ENCODE measurements at regions not wholly inside any gene's neighbourhood (a gene's known extent, or its start where the extent isn't known, plus 50 kb on each side); places are given as distances from the start of the nearest gene placed in this dataset.

DNA sequence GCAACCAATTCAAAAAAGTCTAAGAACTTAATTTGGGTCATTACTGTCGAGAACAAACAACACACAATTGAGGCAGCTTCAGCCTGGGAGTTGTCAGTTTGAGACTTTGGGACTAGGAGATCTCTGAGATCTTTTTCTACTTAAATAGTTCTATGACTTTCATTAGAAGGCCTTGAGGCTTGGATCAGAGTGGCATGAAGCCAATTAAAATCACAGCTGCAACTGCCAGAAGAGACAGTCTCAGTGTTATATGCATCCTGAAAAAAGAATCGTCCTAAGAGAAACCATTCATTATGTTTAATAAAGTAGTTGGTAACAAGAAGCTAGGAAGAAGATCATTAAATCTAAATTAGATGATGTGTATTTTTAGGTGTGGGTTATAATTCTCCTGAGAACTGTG is 170.8 kb upstream of the RASSF8 start:
- no peaks in the 10 kb centered on the region for H3K9me3 Mint-ChIP-seq
- H3K4me1 Mint-ChIP-seq: peaks cover 17% of the 10 kb centered on the region
- no peak overlapping the region for H3K27ac Mint-ChIP-seq
- no peak overlapping the region for H3K4me3 Mint-ChIP-seq
- DNase-seq: no peak
- H3K36me3 Mint-ChIP-seq (ENCODE audit: low read depth): no peaks in the 10 kb centered on the region
- TF ChIP-seq, protein P1, sequence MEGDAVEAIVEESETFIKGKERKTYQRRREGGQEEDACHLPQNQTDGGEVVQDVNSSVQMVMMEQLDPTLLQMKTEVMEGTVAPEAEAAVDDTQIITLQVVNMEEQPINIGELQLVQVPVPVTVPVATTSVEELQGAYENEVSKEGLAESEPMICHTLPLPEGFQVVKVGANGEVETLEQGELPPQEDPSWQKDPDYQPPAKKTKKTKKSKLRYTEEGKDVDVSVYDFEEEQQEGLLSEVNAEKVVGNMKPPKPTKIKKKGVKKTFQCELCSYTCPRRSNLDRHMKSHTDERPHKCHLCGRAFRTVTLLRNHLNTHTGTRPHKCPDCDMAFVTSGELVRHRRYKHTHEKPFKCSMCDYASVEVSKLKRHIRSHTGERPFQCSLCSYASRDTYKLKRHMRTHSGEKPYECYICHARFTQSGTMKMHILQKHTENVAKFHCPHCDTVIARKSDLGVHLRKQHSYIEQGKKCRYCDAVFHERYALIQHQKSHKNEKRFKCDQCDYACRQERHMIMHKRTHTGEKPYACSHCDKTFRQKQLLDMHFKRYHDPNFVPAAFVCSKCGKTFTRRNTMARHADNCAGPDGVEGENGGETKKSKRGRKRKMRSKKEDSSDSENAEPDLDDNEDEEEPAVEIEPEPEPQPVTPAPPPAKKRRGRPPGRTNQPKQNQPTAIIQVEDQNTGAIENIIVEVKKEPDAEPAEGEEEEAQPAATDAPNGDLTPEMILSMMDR (IDR thresholded peaks at IDR 0.05): no peak
- no peaks in the 10 kb centered on the region for H3K27me3 Mint-ChIP-seq (ENCODE audit: low read depth, poor library complexity)

DNA sequence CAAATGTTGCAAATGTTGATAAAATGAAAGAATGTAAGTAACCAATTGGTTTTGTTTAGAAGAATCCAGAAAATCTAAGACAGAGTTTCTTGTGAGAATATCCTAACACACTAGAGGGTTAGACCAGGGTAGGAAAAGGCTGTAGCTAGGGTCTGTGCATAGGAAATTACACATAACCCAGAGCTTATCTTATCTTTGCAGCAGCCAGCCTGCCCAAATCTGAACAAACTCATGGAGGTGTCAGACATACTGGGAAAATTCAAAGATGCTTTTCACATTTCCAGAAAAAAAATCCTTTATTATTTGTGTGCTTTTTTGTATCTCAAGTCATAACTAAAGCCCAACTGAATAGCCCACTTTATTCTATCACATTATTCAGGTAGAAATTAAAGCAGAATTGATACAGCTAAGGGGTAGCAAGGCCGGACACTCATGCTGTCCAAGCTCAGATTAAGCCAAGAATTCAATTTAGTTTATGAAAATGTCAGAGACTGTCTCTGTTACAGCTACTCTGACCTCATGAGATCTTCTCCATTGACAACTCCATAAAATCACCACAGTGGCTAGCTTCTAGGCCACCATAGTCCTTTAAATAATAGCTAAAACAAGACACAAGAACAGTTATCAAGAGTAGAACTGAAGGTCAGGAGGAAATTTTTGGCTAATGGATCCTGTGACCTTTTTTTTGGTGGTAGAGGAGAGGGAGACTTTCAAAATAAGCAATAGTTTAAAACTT is 169.6 kb upstream of the RASSF8 start:
- no peak overlapping the region for H3K4me3 Mint-ChIP-seq
- H3K27ac Mint-ChIP-seq: no peak overlapping the region
- no peaks in the 10 kb centered on the region for H3K9me3 Mint-ChIP-seq
- no peak for DNase-seq
- H3K4me1 Mint-ChIP-seq: peaks cover 13% of the 10 kb centered on the region
- H3K36me3 Mint-ChIP-seq (ENCODE audit: low read depth): no peaks in the 10 kb centered on the region
- TF ChIP-seq, protein P1 (IDR thresholded peaks at IDR 0.05): no peak
- H3K27me3 Mint-ChIP-seq (ENCODE audit: low read depth, poor library complexity): no peaks in the 10 kb centered on the region

DNA sequence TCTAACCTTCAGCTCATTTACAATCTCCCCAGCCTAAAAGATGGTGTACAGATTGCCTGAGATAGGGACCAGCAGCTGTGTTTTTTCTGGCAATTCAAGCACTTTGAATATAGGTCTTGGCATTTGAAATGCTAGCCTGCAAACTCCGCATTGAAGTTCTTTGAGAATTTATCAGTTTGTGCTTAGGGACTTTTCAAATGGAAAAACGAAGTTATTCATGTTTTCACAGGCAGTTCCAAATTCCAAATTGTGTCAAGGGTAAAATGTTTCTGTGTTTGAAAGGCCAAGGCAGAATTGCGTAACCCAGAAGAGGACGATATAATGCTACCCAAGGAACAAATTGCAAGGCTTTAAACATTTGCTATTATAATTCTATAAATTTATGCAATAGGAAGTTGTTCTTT is 168.9 kb upstream of the RASSF8 start:
- DNase-seq: no peak
- TF ChIP-seq, protein P1 (IDR thresholded peaks at IDR 0.05): no peak
- Mint-ChIP-seq H3K9me3 (no peaks in the 10 kb centered on the region), H3K27me3 (ENCODE audit: low read depth, poor library complexity) (no peaks in the 10 kb centered on the region), H3K27ac (no peak overlapping the region), H3K4me3 (no peak overlapping the region), H3K36me3 (ENCODE audit: low read depth) (no peaks in the 10 kb centered on the region), H3K4me1 (peaks cover 7% of the 10 kb centered on the region)

DNA sequence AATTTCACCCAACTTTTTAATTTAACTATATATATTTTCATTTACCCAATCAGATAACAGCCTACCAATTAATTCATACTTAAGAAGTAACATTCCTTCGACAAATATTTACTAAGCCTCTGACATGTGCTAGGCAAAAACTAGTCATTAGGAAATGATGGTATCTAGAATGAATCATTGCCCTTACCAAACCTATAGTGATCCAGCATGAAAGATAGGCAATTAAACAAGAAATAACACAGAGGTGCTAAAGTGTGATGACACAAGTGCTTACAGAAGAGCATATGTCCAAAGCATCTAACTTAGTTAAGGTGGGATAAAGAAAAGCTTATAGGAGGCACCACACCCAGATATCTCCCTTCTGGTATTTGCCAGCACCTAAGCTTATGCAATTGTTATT is 166.5 kb upstream of the RASSF8 start:
- H3K4me1 Mint-ChIP-seq: peaks cover 9% of the 10 kb centered on the region
- DNase-seq: no peak
- TF ChIP-seq, protein P1 (IDR thresholded peaks at IDR 0.05): no peak
- H3K4me3 Mint-ChIP-seq: no peak overlapping the region
- H3K27ac Mint-ChIP-seq: no peak overlapping the region
- no peaks in the 10 kb centered on the region for H3K9me3 Mint-ChIP-seq
- H3K36me3 Mint-ChIP-seq (ENCODE audit: low read depth): no peaks in the 10 kb centered on the region
- no peaks in the 10 kb centered on the region for H3K27me3 Mint-ChIP-seq (ENCODE audit: low read depth, poor library complexity)

DNA sequence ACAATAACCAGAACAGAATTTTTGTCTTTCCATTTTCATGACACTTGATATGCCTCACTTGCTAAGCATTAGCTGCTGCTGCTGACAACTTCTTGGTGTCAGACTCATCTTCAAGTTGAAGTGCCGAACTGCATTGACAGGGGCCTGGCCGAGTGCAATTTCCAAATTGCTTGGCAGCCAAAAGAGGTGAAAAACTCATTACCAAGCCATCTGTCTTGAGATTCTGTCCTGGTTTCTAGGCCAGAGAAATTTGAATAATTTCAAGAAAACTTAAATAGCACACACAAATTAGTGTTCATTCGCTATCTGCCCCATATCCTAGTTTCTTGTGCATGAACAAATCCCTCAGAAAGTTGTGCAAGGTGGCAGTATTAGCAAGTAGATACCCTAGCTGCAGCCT is 165.3 kb upstream of the RASSF8 start:
- H3K4me3 Mint-ChIP-seq: no peak overlapping the region
- no peaks in the 10 kb centered on the region for H3K27me3 Mint-ChIP-seq (ENCODE audit: low read depth, poor library complexity)
- H3K36me3 Mint-ChIP-seq (ENCODE audit: low read depth): no peaks in the 10 kb centered on the region
- no peaks in the 10 kb centered on the region for H3K9me3 Mint-ChIP-seq
- peaks cover 14% of the 10 kb centered on the region for H3K4me1 Mint-ChIP-seq
- no peak overlapping the region for H3K27ac Mint-ChIP-seq
- TF ChIP-seq, protein P1 (IDR thresholded peaks at IDR 0.05): no peak
- DNase-seq: no peak

DNA sequence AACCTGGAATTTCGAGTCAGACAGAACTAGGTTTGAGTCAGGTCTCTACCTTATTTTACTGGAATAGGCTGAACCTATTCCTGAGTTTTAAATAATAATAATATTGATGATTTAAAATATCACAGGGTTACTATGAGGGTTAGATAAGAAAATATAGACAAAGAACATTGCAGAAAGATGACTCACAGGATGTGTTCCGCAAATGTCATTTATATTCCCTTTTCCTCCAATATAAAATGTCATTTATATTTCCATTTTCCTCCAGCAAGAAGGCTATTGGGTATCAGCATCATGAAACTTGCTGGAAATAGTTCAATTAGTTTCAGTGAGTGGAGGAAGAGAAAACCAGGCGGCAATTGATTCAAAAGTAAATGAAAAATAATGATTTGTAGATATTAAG is 163.9 kb upstream of the RASSF8 start:
- Mint-ChIP-seq H3K9me3 (peaks cover 4% of the 10 kb centered on the region), H3K36me3 (ENCODE audit: low read depth) (no peaks in the 10 kb centered on the region), H3K27me3 (ENCODE audit: low read depth, poor library complexity) (no peaks in the 10 kb centered on the region), H3K4me3 (no peak overlapping the region), H3K4me1 (peaks cover 14% of the 10 kb centered on the region), H3K27ac (no peak overlapping the region)
- no peak for DNase-seq
- TF ChIP-seq, protein P1 (IDR thresholded peaks at IDR 0.05): no peak

All from nephron progenitor cell (in vitro differentiated cells).